KMS-11 (cell line): ENCODE measurements at regions not wholly inside any gene's neighbourhood (a gene's known extent, or its start where the extent isn't known, plus 50 kb on each side); places are given as distances from the start of the nearest gene placed in this dataset.
A peak's percentile ranks its signal among the peaks of the same experiment; 100 is the strongest.

Source experiments
- H2AFZ ChIP-seq: fragments of 200-600 bp; sonication (generic); 2 replicates; pipeline ENCODE4 v1.6.1; 2016; ENCODE audit warnings: antibody characterized with exemption, mixed run types, low read depth
- H3K27ac ChIP-seq: fragments of 200-600 bp; sonication (generic); 2 replicates; pipeline ENCODE4 v1.6.1; 2016; ENCODE audit warnings: mild to moderate bottlenecking, mixed run types
- H3K27me3 ChIP-seq: fragments of 200-600 bp; sonication (generic); 2 replicates; pipeline ENCODE4 v1.6.1; 2017; ENCODE audit warnings: mild to moderate bottlenecking, low read depth, mixed run types, moderate library complexity; ENCODE audit not compliant: insufficient read depth
- H3K36me3 ChIP-seq: fragments of 200-600 bp; sonication (generic); 2 replicates; pipeline ENCODE4 v1.6.1; 2017; ENCODE audit warnings: mild to moderate bottlenecking, mixed run types; ENCODE audit not compliant: insufficient read depth
- H3K4me1 ChIP-seq: fragments of 200-600 bp; sonication (generic); 2 replicates; pipeline ENCODE4 v1.6.1; 2016; ENCODE audit warnings: mild to moderate bottlenecking, low read depth, mixed run types; ENCODE audit not compliant: poor library complexity, severe bottlenecking
- H3K4me2 ChIP-seq: fragments of 200-600 bp; sonication (generic); 2 replicates; pipeline ENCODE4 v1.7.0; 2016; ENCODE audit warnings: mild to moderate bottlenecking, mixed run types
- H3K4me3 ChIP-seq: fragments of 200-600 bp; sonication (generic); IDR thresholded peaks from 2 replicates; pipeline ENCODE4 v1.6.1; 2017; ENCODE audit warnings: low read depth, low read length, mixed read lengths; ENCODE audit not compliant: insufficient read depth
- H3K79me2 ChIP-seq: fragments of 200-600 bp; sonication (generic); 2 replicates; pipeline ENCODE4 v1.6.1; 2016; ENCODE audit warnings: low read depth, mixed run types; ENCODE audit not compliant: insufficient read depth
- H3K9ac ChIP-seq: fragments of 200-600 bp; sonication (generic); 2 replicates; pipeline ENCODE4 v1.6.1; 2016; ENCODE audit warnings: mild to moderate bottlenecking, mixed run types
- H4K20me1 ChIP-seq: fragments of 200-600 bp; sonication (generic); 2 replicates; pipeline ENCODE4 v1.6.1; 2016; ENCODE audit warnings: mild to moderate bottlenecking, mixed run types; ENCODE audit not compliant: insufficient read depth
- CTCF ChIP-seq: fragments of 200-600 bp; sonication (generic); conservative IDR thresholded peaks from 2 replicates; pipeline ENCODE4 v1.6.1; 2017; ENCODE audit warnings: low read depth, mild to moderate bottlenecking, antibody characterized with exemption, low read length, moderate library complexity, mixed read lengths

GRCh38 chr5:130324953-130325671 is 420.8 kb downstream of the CHSY3 start:
- no peaks in the 10 kb centered on the region for H3K27me3 ChIP-seq
- H3K4me2 ChIP-seq = no peak overlapping the region
- no peaks in the 10 kb centered on the region for H3K79me2 ChIP-seq
- H2AFZ ChIP-seq = no peak overlapping the region
- H3K27ac ChIP-seq = no peak overlapping the region
- H3K4me1 ChIP-seq = peaks cover 20% of the 10 kb centered on the region
- H3K9ac ChIP-seq = no peak overlapping the region
- H3K4me3 ChIP-seq = no peak overlapping the region
- no peaks in the 10 kb centered on the region for H3K36me3 ChIP-seq
- H4K20me1 ChIP-seq = no peaks in the 10 kb centered on the region
- no peak for TF ChIP-seq CTCF

- H3K9ac ChIP-seq = no peak overlapping the region
- no peak overlapping the region for H3K4me3 ChIP-seq
These were observed 419.7 kb downstream of the CHSY3 start for GRCh38 chr5:130323804-130324454.

GRCh38 chr5:130321931-130322330 is 417.7 kb downstream of the CHSY3 start:
- no peaks in the 10 kb centered on the region for H3K79me2 ChIP-seq
- no peaks in the 10 kb centered on the region for H4K20me1 ChIP-seq
- no peaks in the 10 kb centered on the region for H3K36me3 ChIP-seq
- no peaks in the 10 kb centered on the region for H3K27me3 ChIP-seq
- peaks cover 20% of the 10 kb centered on the region for H3K4me1 ChIP-seq
- H3K4me2 ChIP-seq = no peak overlapping the region
- H3K27ac ChIP-seq = no peak overlapping the region
- TF ChIP-seq CTCF = no peak
- H3K4me3 ChIP-seq = no peak overlapping the region
- no peak overlapping the region for H2AFZ ChIP-seq
- H3K9ac ChIP-seq = no peak overlapping the region

More at GRCh38 chr5:130323804-130324454, 419.7 kb downstream of the CHSY3 start:
- H4K20me1 ChIP-seq = no peaks in the 10 kb centered on the region
- peaks cover 20% of the 10 kb centered on the region for H3K4me1 ChIP-seq
- no peak for TF ChIP-seq CTCF
- peak overlapping the region; percentile 11; the same call in 1 of the 2 replicates for H3K4me2 ChIP-seq
- no peaks in the 10 kb centered on the region for H3K36me3 ChIP-seq
- H3K79me2 ChIP-seq = no peaks in the 10 kb centered on the region
- H3K27me3 ChIP-seq = no peaks in the 10 kb centered on the region
- no peak overlapping the region for H2AFZ ChIP-seq
- no peak overlapping the region for H3K27ac ChIP-seq

- no peak for TF ChIP-seq CTCF
- H2AFZ ChIP-seq = no peak overlapping the region
- no peaks in the 10 kb centered on the region for H3K36me3 ChIP-seq
- H3K27me3 ChIP-seq = no peaks in the 10 kb centered on the region
- H4K20me1 ChIP-seq = no peaks in the 10 kb centered on the region
- no peaks in the 10 kb centered on the region for H3K4me1 ChIP-seq
- H3K79me2 ChIP-seq = no peaks in the 10 kb centered on the region
- H3K4me2 ChIP-seq = no peak overlapping the region
- H3K4me3 ChIP-seq = no peak overlapping the region
- no peak overlapping the region for H3K9ac ChIP-seq
- H3K27ac ChIP-seq = no peak overlapping the region
These were observed 412.9 kb downstream of the CHSY3 start for GRCh38 chr5:130316971-130317680.
